ENCODE measurements at regions not wholly inside any gene's neighbourhood (a gene's known extent, or its start where the extent isn't known, plus 50 kb on each side); places are given as distances from the start of the nearest gene placed in this dataset.

- 73% methylated on average over 4 of the region's 4 CpGs for WGBS
- Histone ChIP-seq H3K4me3 (ENCODE audit: low read depth in 1 of 3, low read length in 3 of 3) (no peak overlapping the region), H3K27me3 (ENCODE audit: control insufficient read depth in 4 of 4, insufficient read depth in 4 of 4, low read length in 3 of 4) (no peaks in the 10 kb centered on the region), H3K9ac (ENCODE audit: low read depth in 1 of 2, low read length in 2 of 2) (no peak overlapping the region), H3K27ac (ENCODE audit: low read depth in 1 of 2, low read length in 2 of 2) (no peak overlapping the region), H3K4me1 (ENCODE audit: control insufficient read depth in 4 of 4, insufficient read depth in 4 of 4, low read length in 3 of 4) (no peaks in the 10 kb centered on the region), H3K36me3 (ENCODE audit: control insufficient read depth in 4 of 4, insufficient read depth in 3 of 4, low read depth in 1 of 4, low read length in 3 of 4) (no peaks in the 10 kb centered on the region), H3K9me3 (ENCODE audit: control insufficient read depth in 4 of 4, low read length in 3 of 4) (no peaks in the 10 kb centered on the region)
- DNase-seq (ENCODE audit: low spot score) = no peak
- no peak for TF ChIP-seq FOXA2 (IDR thresholded peaks at IDR 0.05)
- no peak for TF ChIP-seq MAX (IDR thresholded peaks at IDR 0.05)
- no peak for TF ChIP-seq NR2F2 (IDR thresholded peaks at IDR 0.05)
These were observed 188.2 kb downstream of the AMY1C start for GRCh38 chr1:103937763-103938357.

GRCh38 chr1:103941086-103941485 lies 191.4 kb downstream of the AMY1C start:
- WGBS = 39% methylated on average over 3 of the region's 3 CpGs
- TF ChIP-seq JUND (IDR thresholded peaks at IDR 0.05) = no peak
- no peak for TF ChIP-seq ZBTB33 (IDR thresholded peaks at IDR 0.05)
- TF ChIP-seq GABPA (IDR thresholded peaks at IDR 0.05 in 1 of 2, conservative IDR thresholded peaks at IDR 0.05 in 1 of 2) = no peak
- no peak for TF ChIP-seq FOXA1 (IDR thresholded peaks at IDR 0.05)
- no peak for TF ChIP-seq TAF1 (conservative IDR thresholded peaks at IDR 0.05)
- TF ChIP-seq RXRA (IDR thresholded peaks at IDR 0.05) = no peak
- no peak for TF ChIP-seq FOXA2 (IDR thresholded peaks at IDR 0.05)
- no peak for TF ChIP-seq HNF4G (IDR thresholded peaks at IDR 0.05)
- TF ChIP-seq HNF4A (conservative IDR thresholded peaks at IDR 0.05) = no peak
- no peak for TF ChIP-seq YY1 (IDR thresholded peaks at IDR 0.05)
- TF ChIP-seq CTCF (IDR thresholded peaks at IDR 0.05; ENCODE audit: low read depth, low read length, missing input control) = no peak
- H3K4me3 ChIP-seq (ENCODE audit: low read depth in 1 of 3, low read length in 3 of 3) = no peak overlapping the region

GRCh38 chr1:103942029-103942428 lies 192.3 kb downstream of the AMY1C start:
- Histone ChIP-seq H3K27ac (ENCODE audit: low read depth in 1 of 2, low read length in 2 of 2) (no peak overlapping the region), H3K9ac (ENCODE audit: low read depth in 1 of 2, low read length in 2 of 2) (no peak overlapping the region), H3K4me1 (ENCODE audit: control insufficient read depth in 4 of 4, insufficient read depth in 4 of 4, low read length in 3 of 4) (no peaks in the 10 kb centered on the region), H3K4me3 (ENCODE audit: low read depth in 1 of 3, low read length in 3 of 3) (no peak overlapping the region), H3K27me3 (ENCODE audit: control insufficient read depth in 4 of 4, insufficient read depth in 4 of 4, low read length in 3 of 4) (no peaks in the 10 kb centered on the region), H3K36me3 (ENCODE audit: control insufficient read depth in 4 of 4, insufficient read depth in 3 of 4, low read depth in 1 of 4, low read length in 3 of 4) (no peaks in the 10 kb centered on the region), H3K9me3 (ENCODE audit: control insufficient read depth in 4 of 4, low read length in 3 of 4) (no peaks in the 10 kb centered on the region)
- no peak for DNase-seq (ENCODE audit: low spot score)
- no peak for TF ChIP-seq ZBTB33 (IDR thresholded peaks at IDR 0.05)
- TF ChIP-seq GABPA (IDR thresholded peaks at IDR 0.05 in 1 of 2, conservative IDR thresholded peaks at IDR 0.05 in 1 of 2) = no peak
- 67% methylated on average over 1 of the region's 1 CpG for WGBS

More at GRCh38 chr1:103941086-103941485, 191.4 kb downstream of the AMY1C start:
- H3K36me3 ChIP-seq (ENCODE audit: control insufficient read depth in 4 of 4, insufficient read depth in 3 of 4, low read depth in 1 of 4, low read length in 3 of 4) = no peaks in the 10 kb centered on the region
- no peak overlapping the region for H3K9ac ChIP-seq (ENCODE audit: low read depth in 1 of 2, low read length in 2 of 2)
- no peak for DNase-seq (ENCODE audit: low spot score)
- no peak overlapping the region for H3K27ac ChIP-seq (ENCODE audit: low read depth in 1 of 2, low read length in 2 of 2)
- no peaks in the 10 kb centered on the region for H3K9me3 ChIP-seq (ENCODE audit: control insufficient read depth in 4 of 4, low read length in 3 of 4)
- H3K4me1 ChIP-seq (ENCODE audit: control insufficient read depth in 4 of 4, insufficient read depth in 4 of 4, low read length in 3 of 4) = no peaks in the 10 kb centered on the region
- no peaks in the 10 kb centered on the region for H3K27me3 ChIP-seq (ENCODE audit: control insufficient read depth in 4 of 4, insufficient read depth in 4 of 4, low read length in 3 of 4)

Data from liver (tissue), 8 donors.